H9 (cell line): ENCODE measurements at regions not wholly inside any gene's neighbourhood (a gene's known extent, or its start where the extent isn't known, plus 50 kb on each side); places are given as distances from the start of the nearest gene placed in this dataset.

Experiments used
- DNase-seq: peaks from one replicate; pipeline ENCODE4 v3.0.0-alpha.2; 2017
- H2AFZ ChIP-seq: one replicate; pipeline ENCODE4 v1.6.1; 2013; ENCODE audit warnings: mild to moderate bottlenecking, low read length, control low read depth, moderate library complexity
- H2AK5ac ChIP-seq: 2 replicates; pipeline ENCODE4 v1.6.1; 2013; ENCODE audit warnings: low read length, control low read depth, mixed read lengths; ENCODE audit not compliant: insufficient read length
- H2BK120ac ChIP-seq: one replicate; pipeline ENCODE4 v1.6.1; 2013; ENCODE audit warnings: low read depth, mild to moderate bottlenecking, low read length, control low read depth, inconsistent platforms; ENCODE audit not compliant: poor library complexity, severe bottlenecking
- H2BK12ac ChIP-seq: 2 replicates; pipeline ENCODE4 v1.6.1; 2013; ENCODE audit warnings: low read length, control low read depth, mixed read lengths, low read depth; ENCODE audit not compliant: insufficient read length
- H2BK15ac ChIP-seq: 2 replicates; pipeline ENCODE4 v1.6.1; 2013; ENCODE audit warnings: low read depth, low read length, control low read depth
- H2BK20ac ChIP-seq: one replicate; pipeline ENCODE4 v1.6.1; 2013; ENCODE audit warnings: low read depth, mild to moderate bottlenecking, low read length, control low read depth, inconsistent platforms; ENCODE audit not compliant: poor library complexity, severe bottlenecking
- H2BK5ac ChIP-seq: 2 replicates; pipeline ENCODE4 v1.6.1; 2013; ENCODE audit warnings: low read length, control low read depth, mixed read lengths; ENCODE audit not compliant: insufficient read length
- H3K14ac ChIP-seq: 2 replicates; pipeline ENCODE4 v1.6.1; 2013; ENCODE audit warnings: low read length, control low read depth; ENCODE audit not compliant: insufficient read depth
- H3K18ac ChIP-seq: 2 replicates; pipeline ENCODE4 v1.6.1; 2013; ENCODE audit warnings: low read depth, mild to moderate bottlenecking, mixed read lengths, low read length, control low read depth; ENCODE audit not compliant: insufficient read length
- H3K23ac ChIP-seq: 2 replicates; pipeline ENCODE4 v1.6.1; 2013; ENCODE audit warnings: low read length, control low read depth, mixed read lengths, low read depth; ENCODE audit not compliant: insufficient read length
- H3K23me2 ChIP-seq: 2 replicates; pipeline ENCODE4 v1.6.1; 2013; ENCODE audit warnings: low read depth, mild to moderate bottlenecking, mixed read lengths, low read length, control low read depth; ENCODE audit not compliant: insufficient read length, poor library complexity, severe bottlenecking
- H3K27ac ChIP-seq: 2 replicates; pipeline ENCODE4 v1.5.1; 2013; ENCODE audit warnings: low read length, control low read depth, mixed read lengths, low read depth; ENCODE audit not compliant: insufficient read length
- H3K27me3 ChIP-seq: 2 replicates; pipeline ENCODE4 v1.6.1; 2013; ENCODE audit warnings: low read length, control low read depth, inconsistent platforms; ENCODE audit not compliant: insufficient read depth
- H3K4ac ChIP-seq: 2 replicates; pipeline ENCODE4 v1.6.1; 2013; ENCODE audit warnings: low read depth, mild to moderate bottlenecking, control low read depth, inconsistent platforms, low read length, moderate library complexity
- H3K4me1 ChIP-seq: 2 replicates; pipeline ENCODE4 v1.6.1; 2013; ENCODE audit warnings: low read length, control low read depth, inconsistent platforms; ENCODE audit not compliant: insufficient read depth
- H3K4me2 ChIP-seq: 2 replicates; pipeline ENCODE4 v1.6.1; 2013; ENCODE audit warnings: low read length, control low read depth, mixed read lengths; ENCODE audit not compliant: insufficient read length, insufficient read depth
- H3K56ac ChIP-seq: 2 replicates; pipeline ENCODE4 v1.6.1; 2013; ENCODE audit warnings: low read depth, mild to moderate bottlenecking, mixed read lengths, low read length, control low read depth; ENCODE audit not compliant: insufficient read length
- H3K79me1 ChIP-seq: 2 replicates; pipeline ENCODE4 v1.6.1; 2013; ENCODE audit warnings: low read depth, mild to moderate bottlenecking, moderate library complexity, low read length, control low read depth, inconsistent platforms; ENCODE audit not compliant: insufficient read depth, poor library complexity, severe bottlenecking
- H3K79me2 ChIP-seq: 2 replicates; pipeline ENCODE4 v1.6.1; 2013; ENCODE audit warnings: low read length, control low read depth, inconsistent platforms; ENCODE audit not compliant: insufficient read depth
- H3K9ac ChIP-seq: 2 replicates; pipeline ENCODE4 v1.6.1; 2013; ENCODE audit warnings: low read length, control low read depth, mixed read lengths; ENCODE audit not compliant: insufficient read length; ENCODE audit errors: extremely low read depth
- H3K9me3 ChIP-seq: one replicate; pipeline ENCODE4 v1.6.1; 2013; ENCODE audit warnings: low read depth, low read length, inconsistent platforms; ENCODE audit not compliant: control insufficient read depth
- H3T11ph ChIP-seq: one replicate; pipeline ENCODE4 v1.6.1; 2013; ENCODE audit warnings: mild to moderate bottlenecking, low read length, control low read depth, inconsistent platforms
- H4K20me1 ChIP-seq: one replicate; pipeline ENCODE4 v1.6.1; 2013; ENCODE audit not compliant: control insufficient read depth, insufficient read length, insufficient read depth
- H4K5ac ChIP-seq: 2 replicates; pipeline ENCODE4 v1.6.1; 2013; ENCODE audit warnings: low read depth, mild to moderate bottlenecking, mixed read lengths, low read length, control low read depth; ENCODE audit not compliant: insufficient read length
- H4K8ac ChIP-seq: replicated peaks from 2 replicates; pipeline ENCODE4 v1.6.1; 2013; ENCODE audit warnings: low read length, control low read depth, mixed read lengths, low read depth; ENCODE audit not compliant: insufficient read length
- H4K91ac ChIP-seq: 2 replicates; pipeline ENCODE4 v1.6.1; 2013; ENCODE audit warnings: low read depth, mild to moderate bottlenecking, moderate library complexity, mixed read lengths, low read length, control low read depth; ENCODE audit not compliant: insufficient read length
- H3K27ac Mint-ChIP-seq, 3 experiments: 2 replicates in 2 of 3; 3 replicates in 1 of 3; pipeline ENCODE4 v1.8.0; 2020 to 2021; ENCODE audit warnings: mixed read lengths in 3 of 3, mild to moderate bottlenecking in 1 of 3, moderate library complexity in 1 of 3
- H3K27me3 Mint-ChIP-seq: 2 replicates; pipeline ENCODE4 v1.8.0; 2021; ENCODE audit warnings: low read depth, mild to moderate bottlenecking, moderate library complexity, mixed read lengths
- H3K36me3 Mint-ChIP-seq, 3 experiments: 2 replicates in 2 of 3; 3 replicates in 1 of 3; pipeline ENCODE4 v1.8.0; 2020 to 2021; ENCODE audit warnings: low read depth in 3 of 3, mixed read lengths in 3 of 3; ENCODE audit not compliant: insufficient read depth in 1 of 3
- H3K4me1 Mint-ChIP-seq, 2 experiments: 2 replicates each; pipeline ENCODE4 v1.8.0; 2020; ENCODE audit warnings: mixed read lengths in 2 of 2
- H3K4me3 Mint-ChIP-seq, 2 experiments: 2 replicates in 1 of 2; 3 replicates in 1 of 2; pipeline ENCODE4 v1.8.0; 2020 to 2021; ENCODE audit warnings: mild to moderate bottlenecking in 2 of 2, mixed read lengths in 2 of 2, moderate library complexity in 1 of 2
- H3K9me3 Mint-ChIP-seq, 2 experiments: 2 replicates in 1 of 2; 3 replicates in 1 of 2; pipeline ENCODE4 v1.8.0; 2020; ENCODE audit warnings: mild to moderate bottlenecking in 2 of 2, mixed read lengths in 2 of 2, moderate library complexity in 1 of 2
- WGBS: extraction: QIAGEN DNeasy Blood & Tissue Kit; methylation state at CpG from one replicate; pipeline ENCODE4 v1.1.7; 2013; ENCODE audit warnings: missing lambda C conversion rate, low lambda C conversion rate, mixed read lengths; ENCODE audit not compliant: insufficient read length; ENCODE audit errors: extremely low coverage; 5-methylcytosine and 5-hydroxymethylcytosine counted together
- TF ChIP-seq, protein P1 (sequence below): fragments of 200-600 bp; sonication (generic); conservative IDR thresholded peaks from 3 replicates; pipeline ENCODE4 v1.8.0; 2021; ENCODE audit warnings: antibody characterized with exemption, mild to moderate bottlenecking

DNA sequence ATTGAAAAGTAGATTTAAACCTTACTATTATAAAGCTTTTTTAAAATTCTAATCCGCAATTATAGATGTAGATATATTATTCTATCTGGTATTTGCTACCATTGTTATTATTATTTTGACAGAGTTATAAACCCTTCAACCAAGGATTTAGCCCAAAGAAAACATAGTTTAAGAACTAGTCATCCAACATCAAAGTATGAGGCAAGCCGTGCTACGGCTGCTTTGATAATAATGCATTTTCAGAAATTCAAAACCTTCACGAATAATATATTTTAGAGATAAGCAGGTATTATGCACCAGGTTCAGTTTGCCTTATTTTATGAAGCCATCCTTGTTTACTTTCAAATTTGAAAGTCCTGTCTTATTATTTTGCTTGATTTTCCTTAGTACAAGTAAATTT, 1501.7 kb downstream of the RAPGEF2 start:
- Mint-ChIP-seq H3K4me1 (no peaks in the 10 kb centered on the region), H3K4me3 (no peak overlapping the region), H3K36me3 (no peaks in the 10 kb centered on the region), H3K27me3 (no peaks in the 10 kb centered on the region), H3K9me3 (no peaks in the 10 kb centered on the region), H3K27ac (no peak overlapping the region)
- no peak overlapping the region for H3K9ac ChIP-seq
- no peak overlapping the region for H2BK5ac ChIP-seq
- H3K4me2 ChIP-seq = no peak overlapping the region
- no peak overlapping the region for H3K27ac ChIP-seq
- H4K5ac ChIP-seq = no peak overlapping the region
- no peak overlapping the region for H3K4ac ChIP-seq
- no peak overlapping the region for H2BK20ac ChIP-seq
- H3K23me2 ChIP-seq = no peaks in the 10 kb centered on the region
- H4K8ac ChIP-seq = no peak overlapping the region
- H3K4me1 ChIP-seq = no peaks in the 10 kb centered on the region
- no peak overlapping the region for H3T11ph ChIP-seq
- H2AFZ ChIP-seq = no peak overlapping the region
- no peaks in the 10 kb centered on the region for H3K9me3 ChIP-seq
- H4K20me1 ChIP-seq = no peaks in the 10 kb centered on the region
- no peak overlapping the region for H2BK120ac ChIP-seq
- no peak overlapping the region for H3K23ac ChIP-seq
- no peak overlapping the region for H3K56ac ChIP-seq
- no peaks in the 10 kb centered on the region for H3K79me2 ChIP-seq
- no peak overlapping the region for H2BK15ac ChIP-seq
- H3K27me3 ChIP-seq = no peaks in the 10 kb centered on the region
- no CpG with 5 or more reads among the region's 4 CpGs for WGBS
- H3K79me1 ChIP-seq = no peaks in the 10 kb centered on the region
- no peak for DNase-seq
- TF ChIP-seq, protein P1, sequence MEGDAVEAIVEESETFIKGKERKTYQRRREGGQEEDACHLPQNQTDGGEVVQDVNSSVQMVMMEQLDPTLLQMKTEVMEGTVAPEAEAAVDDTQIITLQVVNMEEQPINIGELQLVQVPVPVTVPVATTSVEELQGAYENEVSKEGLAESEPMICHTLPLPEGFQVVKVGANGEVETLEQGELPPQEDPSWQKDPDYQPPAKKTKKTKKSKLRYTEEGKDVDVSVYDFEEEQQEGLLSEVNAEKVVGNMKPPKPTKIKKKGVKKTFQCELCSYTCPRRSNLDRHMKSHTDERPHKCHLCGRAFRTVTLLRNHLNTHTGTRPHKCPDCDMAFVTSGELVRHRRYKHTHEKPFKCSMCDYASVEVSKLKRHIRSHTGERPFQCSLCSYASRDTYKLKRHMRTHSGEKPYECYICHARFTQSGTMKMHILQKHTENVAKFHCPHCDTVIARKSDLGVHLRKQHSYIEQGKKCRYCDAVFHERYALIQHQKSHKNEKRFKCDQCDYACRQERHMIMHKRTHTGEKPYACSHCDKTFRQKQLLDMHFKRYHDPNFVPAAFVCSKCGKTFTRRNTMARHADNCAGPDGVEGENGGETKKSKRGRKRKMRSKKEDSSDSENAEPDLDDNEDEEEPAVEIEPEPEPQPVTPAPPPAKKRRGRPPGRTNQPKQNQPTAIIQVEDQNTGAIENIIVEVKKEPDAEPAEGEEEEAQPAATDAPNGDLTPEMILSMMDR = no peak
- no peak overlapping the region for H2BK12ac ChIP-seq
- H3K18ac ChIP-seq = no peak overlapping the region
- no peak overlapping the region for H3K14ac ChIP-seq
- H2AK5ac ChIP-seq = no peak overlapping the region
- H4K91ac ChIP-seq = no peak overlapping the region
